ENCODE measurements at regions not wholly inside any gene's neighbourhood (a gene's known extent, or its start where the extent isn't known, plus 50 kb on each side); places are given as distances from the start of the nearest gene placed in this dataset.

DNA sequence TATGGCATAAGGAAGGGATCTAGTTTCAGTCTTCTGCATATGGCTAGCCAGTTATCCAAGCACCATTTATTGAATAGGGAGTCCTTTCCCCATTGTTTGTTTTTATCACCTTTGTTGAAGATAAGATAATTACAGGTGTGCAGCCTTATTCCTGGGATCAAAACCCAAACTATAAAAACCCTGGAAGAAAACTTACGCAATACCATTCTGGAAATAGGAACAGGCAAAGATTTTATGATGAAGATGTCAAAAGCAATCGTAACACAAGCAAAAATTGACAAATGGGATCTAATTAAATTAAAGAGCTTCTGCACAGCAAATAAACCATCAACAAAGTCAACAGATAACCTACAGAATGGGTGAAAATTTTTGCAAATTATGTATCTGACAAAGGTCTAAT lies 128.5 kb upstream of the DCN start:
- H3K4me3 Mint-ChIP-seq = no peak overlapping the region
- TF ChIP-seq, protein P1, sequence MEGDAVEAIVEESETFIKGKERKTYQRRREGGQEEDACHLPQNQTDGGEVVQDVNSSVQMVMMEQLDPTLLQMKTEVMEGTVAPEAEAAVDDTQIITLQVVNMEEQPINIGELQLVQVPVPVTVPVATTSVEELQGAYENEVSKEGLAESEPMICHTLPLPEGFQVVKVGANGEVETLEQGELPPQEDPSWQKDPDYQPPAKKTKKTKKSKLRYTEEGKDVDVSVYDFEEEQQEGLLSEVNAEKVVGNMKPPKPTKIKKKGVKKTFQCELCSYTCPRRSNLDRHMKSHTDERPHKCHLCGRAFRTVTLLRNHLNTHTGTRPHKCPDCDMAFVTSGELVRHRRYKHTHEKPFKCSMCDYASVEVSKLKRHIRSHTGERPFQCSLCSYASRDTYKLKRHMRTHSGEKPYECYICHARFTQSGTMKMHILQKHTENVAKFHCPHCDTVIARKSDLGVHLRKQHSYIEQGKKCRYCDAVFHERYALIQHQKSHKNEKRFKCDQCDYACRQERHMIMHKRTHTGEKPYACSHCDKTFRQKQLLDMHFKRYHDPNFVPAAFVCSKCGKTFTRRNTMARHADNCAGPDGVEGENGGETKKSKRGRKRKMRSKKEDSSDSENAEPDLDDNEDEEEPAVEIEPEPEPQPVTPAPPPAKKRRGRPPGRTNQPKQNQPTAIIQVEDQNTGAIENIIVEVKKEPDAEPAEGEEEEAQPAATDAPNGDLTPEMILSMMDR (conservative IDR thresholded peaks at IDR 0.05) = no peak

GRCh38 chr12:91309450-91309849 lies 126.8 kb upstream of the DCN start:
- no peak for DNase-seq (ENCODE audit: low read depth, low spot score)
- H3K4me1 Mint-ChIP-seq = peaks cover 1% of the 10 kb centered on the region
- H3K27ac Mint-ChIP-seq (ENCODE audit: unreplicated experiment) = no peak overlapping the region
- no peak overlapping the region for H3K4me3 Mint-ChIP-seq
- peaks cover 4% of the 10 kb centered on the region for H3K9me3 Mint-ChIP-seq
- TF ChIP-seq, protein P1 (conservative IDR thresholded peaks at IDR 0.05) = no peak
- H3K27me3 Mint-ChIP-seq (ENCODE audit: low read depth) = no peaks in the 10 kb centered on the region
- no peaks in the 10 kb centered on the region for H3K36me3 Mint-ChIP-seq (ENCODE audit: low read depth)

More for the DNA sequence above, 128.5 kb upstream of the DCN start:
- H3K9me3 Mint-ChIP-seq = peaks cover 9% of the 10 kb centered on the region
- H3K27me3 Mint-ChIP-seq (ENCODE audit: low read depth) = no peaks in the 10 kb centered on the region
- H3K4me1 Mint-ChIP-seq = no peaks in the 10 kb centered on the region
- H3K36me3 Mint-ChIP-seq (ENCODE audit: low read depth) = no peaks in the 10 kb centered on the region
- DNase-seq (ENCODE audit: low read depth, low spot score) = no peak
- H3K27ac Mint-ChIP-seq (ENCODE audit: unreplicated experiment) = no peak overlapping the region

GRCh38 chr12:91307957-91308670 lies 125.5 kb upstream of the DCN start:
- H3K4me1 Mint-ChIP-seq = peaks cover 10% of the 10 kb centered on the region
- H3K27me3 Mint-ChIP-seq (ENCODE audit: low read depth) = no peaks in the 10 kb centered on the region

DNA sequence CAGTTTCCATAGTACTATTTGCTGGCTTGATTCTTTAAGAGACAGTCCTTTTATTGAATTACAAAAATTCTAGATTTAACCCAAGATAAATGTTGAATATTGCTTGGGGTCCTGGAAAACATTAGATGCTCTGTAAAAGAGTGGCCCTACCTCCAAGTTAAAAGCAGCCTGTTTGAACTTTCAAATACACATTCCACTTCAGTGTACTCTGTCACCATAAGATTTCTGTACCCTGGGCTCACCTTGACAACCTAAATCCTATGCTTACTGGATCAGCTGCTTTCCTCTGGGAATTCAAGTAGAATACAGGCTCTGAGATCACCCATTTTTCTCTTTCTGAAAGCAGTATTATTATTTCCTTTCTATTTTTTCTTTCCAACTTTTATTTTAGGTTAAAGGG lies 107.7 kb upstream of the DCN start:
- Mint-ChIP-seq H3K27ac (ENCODE audit: unreplicated experiment) (no peak overlapping the region), H3K4me3 (no peak overlapping the region), H3K4me1 (peaks cover 9% of the 10 kb centered on the region), H3K9me3 (peaks cover 2% of the 10 kb centered on the region), H3K27me3 (ENCODE audit: low read depth) (no peaks in the 10 kb centered on the region), H3K36me3 (ENCODE audit: low read depth) (no peaks in the 10 kb centered on the region)
- no peak for DNase-seq (ENCODE audit: low read depth, low spot score)
- TF ChIP-seq, protein P1 (conservative IDR thresholded peaks at IDR 0.05) = no peak

More at GRCh38 chr12:91307957-91308670, 125.5 kb upstream of the DCN start:
- H3K9me3 Mint-ChIP-seq = peaks cover under 1% of the 10 kb centered on the region
- H3K4me3 Mint-ChIP-seq = no peak overlapping the region
- no peaks in the 10 kb centered on the region for H3K36me3 Mint-ChIP-seq (ENCODE audit: low read depth)
- peak overlapping the region; percentile 21 for H3K27ac Mint-ChIP-seq (ENCODE audit: unreplicated experiment)
- TF ChIP-seq, protein P1 (conservative IDR thresholded peaks at IDR 0.05) = no peak
- no peak for DNase-seq (ENCODE audit: low read depth, low spot score)

- no peaks in the 10 kb centered on the region for H3K36me3 Mint-ChIP-seq (ENCODE audit: low read depth)
- no peak overlapping the region for H3K4me3 Mint-ChIP-seq
- DNase-seq (ENCODE audit: low read depth, low spot score) = no peak
- H3K27ac Mint-ChIP-seq (ENCODE audit: unreplicated experiment) = no peak overlapping the region
- peaks cover 9% of the 10 kb centered on the region for H3K4me1 Mint-ChIP-seq
- H3K27me3 Mint-ChIP-seq (ENCODE audit: low read depth) = no peaks in the 10 kb centered on the region
- TF ChIP-seq, protein P1 (conservative IDR thresholded peaks at IDR 0.05) = no peak
- peaks cover 2% of the 10 kb centered on the region for H3K9me3 Mint-ChIP-seq
These were observed 107.3 kb upstream of the DCN start for GRCh38 chr12:91289906-91290305.
